Heart right ventricle (tissue), 16 donors: ENCODE measurements at regions not wholly inside any gene's neighbourhood (a gene's known extent, or its start where the extent isn't known, plus 50 kb on each side); places are given as distances from the start of the nearest gene placed in this dataset.

Source experiments
- ATAC-seq, 8 donors: fragments of 200-7000 bp; cut with Tn5 transposase; one replicate each; pipeline ENCODE4 v1.9.1; 2020; ENCODE audit warnings: mild to moderate bottlenecking in 8 of 8, moderate library complexity in 8 of 8, moderate number of reproducible peaks in 1 of 8
- DNase-seq, 2 donors: peaks; one replicate each; pipeline ENCODE4 v3.0.0-alpha.2; 2020
- H3K27ac ChIP-seq, 10 donors: fragments of 200-600 bp; sonication (generic) in 2 of 10; one replicate each; pipeline versions ENCODE4 v1.5.0 to v1.8.0; 2020 to 2022; ENCODE audit warnings: mild to moderate bottlenecking in 3 of 10
- H3K27me3 ChIP-seq, 7 donors: fragments of 200-600 bp; one replicate each; pipeline ENCODE4 v1.8.0; 2021 to 2022; ENCODE audit warnings: mild to moderate bottlenecking in 2 of 7
- H3K36me3 ChIP-seq, 9 donors: fragments of 200-600 bp; sonication (generic) in 1 of 9; one replicate each; pipeline versions ENCODE4 v1.5.0 to v1.8.0; 2020 to 2022; ENCODE audit warnings: mild to moderate bottlenecking in 2 of 9
- H3K4me1 ChIP-seq, 9 donors: fragments of 200-600 bp; sonication (generic) in 1 of 9; one replicate each; pipeline versions ENCODE4 v1.5.0 to v1.8.0; 2020 to 2022; ENCODE audit warnings: mild to moderate bottlenecking in 4 of 9
- H3K4me3 ChIP-seq, 10 donors: fragments of 200-600 bp; sonication (generic) in 2 of 10; one replicate each; pipeline versions ENCODE4 v1.5.0 to v1.8.0; 2020 to 2022; ENCODE audit warnings: mild to moderate bottlenecking in 7 of 10, moderate library complexity in 2 of 10
- H3K9me3 ChIP-seq, 11 donors: fragments of 200-600 bp in 10 of 11; sonication (generic) in 2 of 11; one replicate each; pipeline versions ENCODE4 v1.5.0 to v1.8.0; 2013 to 2022; ENCODE audit warnings: mild to moderate bottlenecking in 2 of 11, control low read depth in 1 of 11, moderate library complexity in 1 of 11
- WGBS, 2 donors: extraction: QIAGEN DNeasy Blood & Tissue Kit; methylation state at CpG; one replicate each; pipeline ENCODE4 v1.1.7; 2013; ENCODE audit warnings: inconsistent platforms in 1 of 2; 5-methylcytosine and 5-hydroxymethylcytosine counted together
- intact Hi-C, 10 donors: fragments of 100-400 bp; cut with DNase I; formaldehyde crosslinking; loops; one replicate each; pipeline versions ENCODE4 v1.11.1 to v1.14.2; 2022
- TF ChIP-seq, protein P1 (sequence below), 9 donors: fragments of 200-600 bp; sonication (generic) in 2 of 9; IDR thresholded peaks; one replicate each; pipeline versions ENCODE4 v1.5.0 to v1.8.0; 2021 to 2022; ENCODE audit warnings: antibody characterized with exemption in 9 of 9, mild to moderate bottlenecking in 5 of 9, moderate library complexity in 1 of 9
- donor health status: Arrhythmogenic right ventricular cardiomyopathy.
- donor health status: ischemic (EF 13 %, LVEDD 7.1; RV severe dilation, severe dysfunction).
- donor health status: healthy with polysubstance abuse.
- donor health status: DM: no; HTN: yes; CAD: no.
- donor health status: DM: no; HTN: no; CAD: no.
- donor health status: ischemic (EF 25% LVEDD 6.9; RV normal size, moderate dysfunction).
- donor health status: ischemic (EF 25% LVEDD 5.7; RV mildly dilated, moderate dysfunction).
- donor health status: healthy.
- donor health status: DM: yes; HTN: yes; CAD: no.
- donor health status: Ischemic cardiomyopathy.
- donor health status: ischemic (EF 35%, LVEDD 5.7; RV mildly dilated, moderate dysfunction).
- donor health status: nonischemic (EF 11% LVEDD 7.7; RV severe dilation, severe dysfunction).
- donor health status: DM: yes; HTN: yes; CAD: no.
- donor health status: PGD.
- donor health status: ischemic (EF 29% LVEDD 5.4; RV normal size, mild dysfunction).
- donor health status: nonischemic (EF 23%, LVEDD 6.1; RV moderate dilation, normal function).

DNA sequence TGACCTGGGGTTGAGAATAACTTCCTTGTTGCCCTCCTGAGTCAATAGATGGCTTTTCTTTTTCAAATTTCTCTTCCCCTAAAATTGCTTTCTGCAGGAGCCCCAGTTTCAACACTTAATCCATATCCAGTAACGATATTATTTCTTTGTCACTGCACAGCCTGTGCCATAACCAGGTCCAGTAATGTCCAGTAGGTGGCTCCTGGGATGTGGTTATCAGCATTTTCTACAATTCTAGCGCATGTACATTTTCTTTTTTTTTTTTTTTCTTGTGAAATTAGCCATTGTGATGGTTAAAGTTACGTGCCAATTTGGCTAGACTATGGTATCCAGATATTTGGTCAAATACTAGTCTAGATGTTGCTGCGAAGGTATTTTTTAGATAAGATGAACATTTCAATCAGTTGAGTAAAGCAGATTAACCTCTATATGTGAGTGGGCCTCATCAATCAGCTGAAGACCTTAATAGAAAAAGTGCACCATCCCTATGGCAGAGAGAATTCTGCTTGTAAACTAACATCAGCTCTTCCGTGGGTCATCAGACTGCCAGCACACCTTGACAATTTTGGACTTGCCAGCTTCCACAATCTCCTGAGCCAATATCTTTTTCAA, 72.9 kb upstream of the SCG2 start:
- Histone ChIP-seq H3K27me3 (no peaks in the 10 kb centered on the region), H3K27ac (no peak overlapping the region), H3K9me3 (no peaks in the 10 kb centered on the region), H3K36me3 (no peaks in the 10 kb centered on the region), H3K4me3 (no peak overlapping the region), H3K4me1 (no peaks in the 10 kb centered on the region)
- intact Hi-C loops = loop anchor here in 1 of 10 donors (10.0 kb wide), 1 partner anchor 130 kb away; no protein-coding TSS in a partner anchor
- WGBS, 2 donors = 58 to 60% methylated on average over 5 of the region's 5 CpGs
- TF ChIP-seq, protein P1, sequence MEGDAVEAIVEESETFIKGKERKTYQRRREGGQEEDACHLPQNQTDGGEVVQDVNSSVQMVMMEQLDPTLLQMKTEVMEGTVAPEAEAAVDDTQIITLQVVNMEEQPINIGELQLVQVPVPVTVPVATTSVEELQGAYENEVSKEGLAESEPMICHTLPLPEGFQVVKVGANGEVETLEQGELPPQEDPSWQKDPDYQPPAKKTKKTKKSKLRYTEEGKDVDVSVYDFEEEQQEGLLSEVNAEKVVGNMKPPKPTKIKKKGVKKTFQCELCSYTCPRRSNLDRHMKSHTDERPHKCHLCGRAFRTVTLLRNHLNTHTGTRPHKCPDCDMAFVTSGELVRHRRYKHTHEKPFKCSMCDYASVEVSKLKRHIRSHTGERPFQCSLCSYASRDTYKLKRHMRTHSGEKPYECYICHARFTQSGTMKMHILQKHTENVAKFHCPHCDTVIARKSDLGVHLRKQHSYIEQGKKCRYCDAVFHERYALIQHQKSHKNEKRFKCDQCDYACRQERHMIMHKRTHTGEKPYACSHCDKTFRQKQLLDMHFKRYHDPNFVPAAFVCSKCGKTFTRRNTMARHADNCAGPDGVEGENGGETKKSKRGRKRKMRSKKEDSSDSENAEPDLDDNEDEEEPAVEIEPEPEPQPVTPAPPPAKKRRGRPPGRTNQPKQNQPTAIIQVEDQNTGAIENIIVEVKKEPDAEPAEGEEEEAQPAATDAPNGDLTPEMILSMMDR (IDR thresholded peaks at IDR 0.05) = peak in 7 of 9 donors; percentile 32 to 60 (median 49)
- ATAC-seq = no peak
- DNase-seq = no peak

DNA sequence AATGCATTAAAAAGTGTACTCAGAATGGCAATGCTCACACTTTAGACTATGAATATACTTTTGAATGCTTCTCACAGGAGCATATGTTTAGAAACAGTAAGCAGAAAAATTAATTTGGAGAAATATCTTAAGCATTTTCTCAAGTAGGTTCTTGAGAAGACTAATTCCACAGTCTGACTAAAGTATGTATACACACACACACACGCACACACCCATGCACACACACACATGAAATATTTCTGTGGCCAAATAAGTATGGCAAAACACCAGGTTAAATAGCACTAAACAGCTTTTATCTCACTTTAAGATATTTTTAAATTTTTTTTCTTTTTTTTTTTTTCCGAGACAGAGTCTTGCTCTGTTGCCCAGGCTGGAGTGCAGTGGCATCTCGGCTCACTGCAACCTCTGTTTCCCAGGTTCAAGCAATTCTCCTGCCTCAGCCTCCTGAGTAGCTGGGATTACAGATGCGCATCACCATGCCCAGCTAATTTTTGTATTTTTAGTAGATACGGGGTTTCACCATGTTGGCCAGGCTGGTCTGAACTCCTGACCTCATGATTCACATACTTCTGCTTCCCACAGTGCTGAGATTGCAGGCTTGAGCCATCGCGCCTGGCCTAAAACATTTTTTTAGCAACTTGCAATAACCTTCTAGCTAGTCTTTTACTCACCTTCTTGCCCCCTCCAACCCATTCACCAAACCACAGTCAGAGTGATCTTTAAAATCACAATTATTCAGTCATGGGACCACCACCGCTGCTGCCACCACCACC, 67.5 kb upstream of the SCG2 start:
- Histone ChIP-seq H3K4me3 (no peak overlapping the region), H3K27ac (no peak overlapping the region), H3K36me3 (no peaks in the 10 kb centered on the region), H3K9me3 (no peaks in the 10 kb centered on the region), H3K4me1 (no peaks in the 10 kb centered on the region), H3K27me3 (peaks cover 0 to under 1% (median 0%) of the 10 kb centered on the region in 7 donors)
- 84% methylated on average over 8 of the region's 8 CpGs for WGBS, 2 donors
- no peak for DNase-seq
- TF ChIP-seq, protein P1 (IDR thresholded peaks at IDR 0.05) = no peak
- no peak for ATAC-seq
- intact Hi-C loops = loop anchor here in 1 of 10 donors (10.0 kb wide), 1 partner anchor 135 kb away; no protein-coding TSS in a partner anchor

DNA sequence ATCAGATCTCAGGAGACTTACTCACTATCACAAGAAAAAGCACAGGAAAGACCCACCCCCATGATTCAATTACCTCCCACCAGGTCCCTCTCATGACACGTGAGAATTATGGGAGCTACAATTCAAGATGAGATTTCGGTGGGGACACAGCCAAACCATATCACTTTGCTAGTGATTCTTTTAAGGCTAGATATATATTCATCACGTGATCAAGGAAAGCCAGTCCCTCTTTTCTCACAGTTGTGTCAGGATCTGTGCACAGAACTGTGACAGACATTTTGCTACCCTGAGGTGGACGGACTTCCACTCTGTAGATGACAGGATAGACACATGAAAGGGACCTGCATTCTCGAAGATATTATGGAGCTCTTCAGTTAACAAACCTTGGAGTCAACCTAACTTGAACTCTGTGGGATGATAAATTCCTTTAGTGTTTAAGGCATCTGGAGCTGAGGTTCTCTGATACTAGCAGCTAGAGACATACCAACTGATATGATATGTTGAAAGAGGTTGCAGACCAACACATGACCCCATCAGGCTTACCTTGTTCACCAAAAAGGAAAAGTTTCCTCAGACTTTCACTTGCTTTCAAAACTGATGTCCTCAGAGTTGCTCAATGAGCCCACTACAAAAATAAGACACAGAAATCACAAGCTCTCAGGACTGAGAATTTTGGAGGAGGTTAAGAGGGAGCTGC, 66.3 kb upstream of the SCG2 start:
- DNase-seq (no peak), ATAC-seq (no peak)
- 56 to 57% methylated on average over 5 of the region's 5 CpGs for WGBS, 2 donors
- no peaks in the 10 kb centered on the region for H3K36me3 ChIP-seq
- H3K27ac ChIP-seq = no peak overlapping the region
- TF ChIP-seq, protein P1 (IDR thresholded peaks at IDR 0.05) = no peak
- H3K4me3 ChIP-seq = no peak overlapping the region
- intact Hi-C loops = no loop called here
- H3K4me1 ChIP-seq = no peaks in the 10 kb centered on the region
- H3K27me3 ChIP-seq = peaks cover 0 to 5% (median 0%) of the 10 kb centered on the region in 7 donors
- H3K9me3 ChIP-seq = no peaks in the 10 kb centered on the region

DNA sequence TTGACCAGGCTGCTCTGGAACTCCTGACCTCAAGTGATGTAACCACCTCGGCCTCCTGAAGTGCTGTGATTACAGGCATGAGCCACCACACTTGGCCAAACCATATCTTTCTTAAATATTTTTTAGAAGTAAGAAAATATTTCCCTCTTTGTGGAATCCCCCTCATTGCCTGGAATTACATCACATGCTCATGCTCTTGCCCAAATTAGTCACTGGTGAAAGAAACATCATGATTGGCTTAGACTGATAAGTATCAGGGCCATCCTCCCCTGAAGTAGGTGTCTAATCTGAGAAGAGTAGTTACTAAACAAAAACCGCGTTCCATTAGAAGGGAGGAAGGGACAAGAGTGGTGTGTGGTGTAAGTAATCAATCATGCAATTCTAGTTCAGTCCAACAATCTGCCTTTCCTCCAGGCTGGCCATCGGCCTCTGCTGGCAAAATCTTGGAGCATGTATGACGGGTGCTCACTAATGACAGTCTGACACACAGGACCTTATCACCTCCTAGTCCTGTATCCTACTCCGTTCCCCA, 52.3 kb upstream of the SCG2 start:
- DNase-seq = no peak

More for the DNA sequence above, 52.3 kb upstream of the SCG2 start:
- 65 to 72% methylated on average over 6 of the region's 6 CpGs for WGBS, 2 donors
- Histone ChIP-seq H3K36me3 (no peaks in the 10 kb centered on the region), H3K4me1 (no peaks in the 10 kb centered on the region), H3K27ac (no peak overlapping the region), H3K9me3 (peaks cover 0 to 16% (median 0%) of the 10 kb centered on the region in 11 donors), H3K4me3 (no peak overlapping the region), H3K27me3 (peaks cover 0 to 13% (median 0%) of the 10 kb centered on the region in 7 donors)
- intact Hi-C loops = no loop called here
- ATAC-seq = no peak
- TF ChIP-seq, protein P1 (IDR thresholded peaks at IDR 0.05) = no peak
